RWPE1 (cell line): ENCODE measurements at regions not wholly inside any gene's neighbourhood (a gene's known extent, or its start where the extent isn't known, plus 50 kb on each side); places are given as distances from the start of the nearest gene placed in this dataset.

Experiments
- CTCF ChIA-PET: fragments of 350-600 bp; sonication (Branson Sonifier 250); formaldehyde crosslinking; extraction: SDS; loops from one replicate; lab custom pipeline; 2021; lab: Yijun Ruan, JAX
- POLR2A ChIA-PET: fragments of 400-600 bp; formaldehyde crosslinking; extraction: SDS; loops from one replicate; lab custom pipeline; 2020; ENCODE audit warnings: antibody characterized with exemption; ENCODE audit not compliant: low non-redundant PET; lab: Yijun Ruan, JAX
- DNase-seq: peaks from one replicate; pipeline ENCODE4 v3.0.0; 2012; ENCODE audit warnings: low spot score
- H3K27ac ChIP-seq: fragments of 450-650 bp; 2 replicates; pipeline ENCODE4 v1.5.1; 2017
- TF ChIP-seq, protein P1 (sequence below): fragments of 450-650 bp; conservative IDR thresholded peaks from 2 replicates; pipeline ENCODE4 v1.5.1; 2017; ENCODE audit warnings: low read depth, mild to moderate bottlenecking

DNA sequence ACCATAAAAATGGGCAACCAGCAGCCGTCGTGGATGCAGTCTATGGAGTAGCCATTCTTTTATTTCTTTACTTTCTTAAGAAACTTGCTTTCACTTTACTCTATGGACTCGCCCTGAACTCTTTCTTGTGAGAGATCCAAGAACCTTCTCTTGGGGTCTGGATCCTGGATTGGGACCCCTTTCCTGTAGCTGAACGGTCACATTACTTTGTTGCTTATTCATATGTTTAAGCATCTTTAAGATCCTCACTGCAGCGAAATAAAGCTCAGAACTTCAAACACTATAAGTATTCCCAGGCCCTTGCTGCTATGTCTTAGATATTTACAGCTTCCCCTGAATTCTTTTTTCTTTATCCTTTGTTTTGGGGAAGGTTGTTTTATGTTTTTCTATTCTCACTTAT, 187.8 kb upstream of the DDI1 start:
- POLR2A ChIA-PET: no interaction called here
- TF ChIP-seq, protein P1, sequence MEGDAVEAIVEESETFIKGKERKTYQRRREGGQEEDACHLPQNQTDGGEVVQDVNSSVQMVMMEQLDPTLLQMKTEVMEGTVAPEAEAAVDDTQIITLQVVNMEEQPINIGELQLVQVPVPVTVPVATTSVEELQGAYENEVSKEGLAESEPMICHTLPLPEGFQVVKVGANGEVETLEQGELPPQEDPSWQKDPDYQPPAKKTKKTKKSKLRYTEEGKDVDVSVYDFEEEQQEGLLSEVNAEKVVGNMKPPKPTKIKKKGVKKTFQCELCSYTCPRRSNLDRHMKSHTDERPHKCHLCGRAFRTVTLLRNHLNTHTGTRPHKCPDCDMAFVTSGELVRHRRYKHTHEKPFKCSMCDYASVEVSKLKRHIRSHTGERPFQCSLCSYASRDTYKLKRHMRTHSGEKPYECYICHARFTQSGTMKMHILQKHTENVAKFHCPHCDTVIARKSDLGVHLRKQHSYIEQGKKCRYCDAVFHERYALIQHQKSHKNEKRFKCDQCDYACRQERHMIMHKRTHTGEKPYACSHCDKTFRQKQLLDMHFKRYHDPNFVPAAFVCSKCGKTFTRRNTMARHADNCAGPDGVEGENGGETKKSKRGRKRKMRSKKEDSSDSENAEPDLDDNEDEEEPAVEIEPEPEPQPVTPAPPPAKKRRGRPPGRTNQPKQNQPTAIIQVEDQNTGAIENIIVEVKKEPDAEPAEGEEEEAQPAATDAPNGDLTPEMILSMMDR: no peak
- DNase-seq: no peak
- no peak overlapping the region for H3K27ac ChIP-seq
- CTCF ChIA-PET: no interaction called here

DNA sequence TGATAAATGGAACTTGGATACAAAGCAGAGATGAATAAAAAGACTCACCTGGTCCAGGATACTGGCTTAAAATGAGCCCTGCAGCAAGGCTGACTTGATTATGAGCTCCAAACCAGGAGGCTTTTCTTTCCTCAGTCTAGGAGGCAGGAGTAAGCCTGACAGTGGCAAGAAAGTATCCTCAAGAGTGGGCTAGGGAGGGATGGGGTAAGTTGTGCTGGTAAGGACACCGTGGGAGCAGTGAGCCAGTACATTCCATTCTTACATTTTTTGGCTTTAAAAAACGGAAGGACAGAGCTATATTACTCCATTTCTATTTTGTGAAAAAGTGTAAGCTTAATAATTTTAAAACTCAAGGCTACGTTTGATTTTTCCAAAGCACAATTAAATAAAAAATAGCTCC, 187.1 kb upstream of the DDI1 start:
- no peak for DNase-seq
- POLR2A ChIA-PET: no interaction called here

DNA sequence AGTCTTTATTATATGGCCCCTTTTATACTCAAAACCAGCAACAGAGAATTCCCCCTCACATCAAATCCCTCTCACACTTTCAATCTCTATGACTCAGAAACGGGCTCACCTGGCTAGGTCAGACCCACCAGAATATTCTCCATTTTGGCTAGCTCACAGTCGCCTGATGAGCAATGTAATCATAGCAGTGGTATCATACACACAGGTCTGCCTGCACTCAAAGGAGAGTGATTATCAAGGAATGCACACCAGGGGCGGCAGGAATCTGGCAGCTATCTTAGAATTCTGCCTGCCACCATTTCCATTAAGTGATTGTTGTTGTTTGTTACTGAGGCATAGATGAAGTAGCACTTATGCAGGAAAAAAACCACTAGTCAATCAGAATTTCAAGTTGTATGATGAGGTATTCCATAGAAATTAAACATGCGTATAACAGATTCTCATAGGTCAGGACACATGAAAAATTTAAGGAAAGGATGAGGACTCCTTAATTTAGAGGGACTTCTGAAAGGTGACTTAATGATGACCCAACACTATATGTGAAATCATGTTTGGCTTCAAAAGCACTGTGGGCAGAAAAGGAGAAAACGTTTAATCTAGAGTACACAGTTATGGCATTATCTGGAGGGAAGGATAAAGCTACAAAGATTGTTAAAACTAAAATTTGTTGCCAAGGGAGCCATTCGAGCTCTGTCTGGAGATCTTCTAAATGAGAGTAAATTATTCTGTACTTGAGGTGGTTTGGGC, 185.8 kb upstream of the DDI1 start:
- POLR2A ChIA-PET: no interaction called here
- CTCF ChIA-PET: no interaction called here
- TF ChIP-seq, protein P1: no peak
- no peak overlapping the region for H3K27ac ChIP-seq
- no peak for DNase-seq

More for the DNA sequence above, 187.1 kb upstream of the DDI1 start:
- no peak overlapping the region for H3K27ac ChIP-seq
- CTCF ChIA-PET: no interaction called here
- TF ChIP-seq, protein P1: no peak

DNA sequence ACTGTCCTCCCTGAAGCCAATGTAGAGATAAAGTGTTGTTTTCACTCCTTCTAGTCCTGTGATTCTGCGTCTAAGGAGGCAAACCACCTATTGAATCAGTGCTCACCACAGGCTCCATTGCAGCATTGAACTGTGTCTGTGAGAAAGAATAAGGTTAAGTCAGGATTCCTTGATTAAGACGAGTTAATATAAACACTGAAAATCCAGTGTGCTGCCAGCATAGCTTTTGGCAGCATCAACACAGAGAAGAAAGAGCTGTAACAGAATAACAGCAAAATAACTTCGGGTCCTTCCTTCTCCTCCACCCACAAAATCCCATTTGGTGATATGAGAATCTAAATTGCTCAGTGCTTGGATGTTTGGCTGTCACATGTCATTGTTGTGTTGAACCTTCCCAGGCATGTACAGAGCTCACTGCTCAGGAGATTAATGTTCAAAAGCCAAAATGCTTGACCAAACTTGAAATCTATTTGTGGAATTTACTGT, 185.2 kb upstream of the DDI1 start:
- POLR2A ChIA-PET: no interaction called here
- no peak overlapping the region for H3K27ac ChIP-seq
- CTCF ChIA-PET: no interaction called here
- DNase-seq: no peak
- TF ChIP-seq, protein P1: no peak
